Neural cell (in vitro differentiated cells): ENCODE measurements at regions not wholly inside any gene's neighbourhood (a gene's known extent, or its start where the extent isn't known, plus 50 kb on each side); places are given as distances from the start of the nearest gene placed in this dataset.

ENCODE experiments used
- H2AFZ ChIP-seq: fragments of 200-600, 300-800 bp; sonication (generic), shearing (Covaris generic); 2 replicates; pipeline ENCODE4 v1.6.0; 2014; ENCODE audit warnings: low read depth, mild to moderate bottlenecking, antibody characterized with exemption, low read length, moderate library complexity
- H3F3A ChIP-seq: fragments of 200-600 bp; shearing (Covaris generic); 2 replicates; pipeline ENCODE4 v1.6.1; 2016; ENCODE audit warnings: mild to moderate bottlenecking, moderate library complexity, mixed read lengths, antibody characterized with exemption, low read length; ENCODE audit not compliant: insufficient read depth, poor library complexity, severe bottlenecking
- H3K27ac ChIP-seq: fragments of 200-600, 300-800 bp; sonication (generic), shearing (Covaris generic); 2 replicates; pipeline ENCODE4 v1.5.1; 2014; ENCODE audit warnings: mild to moderate bottlenecking, low read length, moderate library complexity
- H3K27me3 ChIP-seq: fragments of 300-800, 200-600 bp; sonication (generic), shearing (Covaris generic); 2 replicates; pipeline ENCODE4 v1.6.0; 2014; ENCODE audit warnings: mild to moderate bottlenecking, low read depth, low read length, moderate library complexity; ENCODE audit not compliant: insufficient read depth
- H3K36me3 ChIP-seq: fragments of 300-800, 200-600 bp; sonication (generic), shearing (Covaris generic); 2 replicates; pipeline ENCODE4 v1.5.1; 2014; ENCODE audit warnings: mild to moderate bottlenecking, antibody characterized with exemption, low read length, moderate library complexity; ENCODE audit not compliant: insufficient read depth
- H3K4me2 ChIP-seq: fragments of 300-800, 200-600 bp; sonication (generic), shearing (Covaris generic); 2 replicates; pipeline ENCODE4 v1.6.0; 2014; ENCODE audit warnings: mild to moderate bottlenecking, low read length
- H3K4me3 ChIP-seq: fragments of 300-800, 200-600 bp; sonication (generic), shearing (Covaris generic); 2 replicates; pipeline ENCODE4 v1.5.1; 2014; ENCODE audit warnings: mild to moderate bottlenecking, low read length, moderate library complexity
- H3K79me2 ChIP-seq: fragments of 200-600 bp; shearing (Covaris generic); replicated peaks from 2 replicates; pipeline ENCODE4 v1.6.0; 2014; ENCODE audit warnings: mild to moderate bottlenecking, low read length, moderate library complexity; ENCODE audit not compliant: insufficient read depth
- H3K9ac ChIP-seq: fragments of 300-800, 200-600 bp; sonication (generic), shearing (Covaris generic); 2 replicates; pipeline ENCODE4 v1.6.1; 2016; ENCODE audit warnings: mild to moderate bottlenecking, low read length, mixed read lengths
- H3K9me2 ChIP-seq: fragments of 200-600 bp; shearing (Covaris generic); 2 replicates; pipeline ENCODE4 v1.6.1; 2016; ENCODE audit warnings: mild to moderate bottlenecking, low read length, mixed read lengths; ENCODE audit not compliant: insufficient read depth
- H3K9me3 ChIP-seq: fragments of 200-600, 300-800 bp; sonication (generic), shearing (Covaris generic); 2 replicates; pipeline ENCODE4 v1.6.1; 2016; ENCODE audit warnings: mild to moderate bottlenecking, mixed run types, low read length, moderate library complexity, mixed read lengths
- H4K20me1 ChIP-seq: fragments of 200-600 bp; shearing (Covaris generic); 2 replicates; pipeline ENCODE4 v1.6.1; 2016; ENCODE audit warnings: mild to moderate bottlenecking, mixed run types; ENCODE audit not compliant: insufficient read depth
- CTCF ChIP-seq: fragments of 450-650 bp; IDR thresholded peaks from 2 replicates; pipeline ENCODE4 v1.5.1; 2014; ENCODE audit warnings: antibody characterized with exemption, mild to moderate bottlenecking, moderate library complexity; ENCODE audit not compliant: poor library complexity, severe bottlenecking
- EP300 ChIP-seq: fragments of 450-650 bp; conservative IDR thresholded peaks from 2 replicates; pipeline ENCODE4 v1.6.1; 2014; ENCODE audit warnings: antibody characterized with exemption, mild to moderate bottlenecking, moderate library complexity; ENCODE audit not compliant: poor library complexity, severe bottlenecking
- EZH2 ChIP-seq: fragments of 200-600, 300-800 bp; shearing (Covaris generic), sonication (generic); IDR thresholded peaks from 2 replicates; pipeline ENCODE4 v1.6.1; 2014; ENCODE audit warnings: antibody characterized with exemption, low read length, borderline replicate concordance, mild to moderate bottlenecking; ENCODE audit not compliant: insufficient read depth, poor library complexity, severe bottlenecking
- MXI1 ChIP-seq: fragments of 450-650 bp; conservative IDR thresholded peaks from 2 replicates; pipeline ENCODE4 v1.6.1; 2014; ENCODE audit warnings: antibody characterized with exemption, mild to moderate bottlenecking; ENCODE audit not compliant: poor library complexity, severe bottlenecking
- POLR2AphosphoS5 ChIP-seq: IDR thresholded peaks from 2 replicates; pipeline ENCODE4 v1.6.1; 2012
- RAD21 ChIP-seq: fragments of 450-650 bp; conservative IDR thresholded peaks from 2 replicates; pipeline ENCODE4 v1.6.1; 2014; ENCODE audit warnings: antibody characterized with exemption, mild to moderate bottlenecking, moderate library complexity
- REST ChIP-seq: IDR thresholded peaks from 2 replicates; pipeline ENCODE4 v1.6.1; 2012; ENCODE audit warnings: borderline replicate concordance
- SMC3 ChIP-seq: fragments of 450-650 bp; conservative IDR thresholded peaks from 2 replicates; pipeline ENCODE4 v1.6.1; 2014; ENCODE audit warnings: antibody characterized with exemption, mild to moderate bottlenecking, moderate library complexity; ENCODE audit not compliant: poor library complexity
- TAF1 ChIP-seq: IDR thresholded peaks from 2 replicates; pipeline ENCODE4 v1.6.1; 2012; ENCODE audit warnings: low read depth

- no peak overlapping the region for H3K4me3 ChIP-seq
These were observed 59.8 kb upstream of the SLC8A1 start for GRCh38 chr2:40511661-40512213.

GRCh38 chr2:40512256-40512655 lies 60.4 kb upstream of the SLC8A1 start:
- no peak overlapping the region for H3K4me3 ChIP-seq
- no peak overlapping the region for H3K9ac ChIP-seq
- H3K79me2 ChIP-seq: no peaks in the 10 kb centered on the region
- no peaks in the 10 kb centered on the region for H3K36me3 ChIP-seq
- H3K9me3 ChIP-seq: no peaks in the 10 kb centered on the region
- H3K27me3 ChIP-seq: no peaks in the 10 kb centered on the region
- no peak overlapping the region for H3K27ac ChIP-seq
- no peaks in the 10 kb centered on the region for H3K9me2 ChIP-seq
- H4K20me1 ChIP-seq: no peaks in the 10 kb centered on the region
- no peaks in the 10 kb centered on the region for H3F3A ChIP-seq
- no peak overlapping the region for H2AFZ ChIP-seq
- H3K4me2 ChIP-seq: no peak overlapping the region
- TF ChIP-seq REST (no peak), MXI1 (no peak), POLR2AphosphoS5 (no peak), SMC3 (no peak), RAD21 (no peak), CTCF (no peak), TAF1 (no peak)

More at GRCh38 chr2:40511661-40512213, 59.8 kb upstream of the SLC8A1 start:
- H3F3A ChIP-seq: no peaks in the 10 kb centered on the region
- no peak overlapping the region for H3K27ac ChIP-seq
- H3K9me2 ChIP-seq: no peaks in the 10 kb centered on the region
- no peaks in the 10 kb centered on the region for H3K27me3 ChIP-seq
- H3K79me2 ChIP-seq: no peaks in the 10 kb centered on the region
- no peak for TF ChIP-seq REST
- TF ChIP-seq TAF1: no peak
- TF ChIP-seq EP300: no peak
- TF ChIP-seq MXI1: no peak
- no peak for TF ChIP-seq POLR2AphosphoS5
- no peak for TF ChIP-seq RAD21
- TF ChIP-seq EZH2: no peak
- TF ChIP-seq CTCF: no peak
- TF ChIP-seq SMC3: no peak
- no peak overlapping the region for H3K4me2 ChIP-seq
- H3K36me3 ChIP-seq: no peaks in the 10 kb centered on the region
- H2AFZ ChIP-seq: no peak overlapping the region
- no peaks in the 10 kb centered on the region for H4K20me1 ChIP-seq
- H3K9me3 ChIP-seq: no peaks in the 10 kb centered on the region
- H3K9ac ChIP-seq: no peak overlapping the region
